DMS53 (cell line): ENCODE measurements at regions not wholly inside any gene's neighbourhood (a gene's known extent, or its start where the extent isn't known, plus 50 kb on each side); places are given as distances from the start of the nearest gene placed in this dataset.
"Not testable (repeated sequence)": the region's sequence is repeated elsewhere in the genome, so short reads cannot be mapped to it uniquely, and the experiment has no call there.

Experiments used
- DNase-seq: peaks from one replicate; lab custom pipeline; 2025; lab: John Stamatoyannopoulos, UW

DNA sequence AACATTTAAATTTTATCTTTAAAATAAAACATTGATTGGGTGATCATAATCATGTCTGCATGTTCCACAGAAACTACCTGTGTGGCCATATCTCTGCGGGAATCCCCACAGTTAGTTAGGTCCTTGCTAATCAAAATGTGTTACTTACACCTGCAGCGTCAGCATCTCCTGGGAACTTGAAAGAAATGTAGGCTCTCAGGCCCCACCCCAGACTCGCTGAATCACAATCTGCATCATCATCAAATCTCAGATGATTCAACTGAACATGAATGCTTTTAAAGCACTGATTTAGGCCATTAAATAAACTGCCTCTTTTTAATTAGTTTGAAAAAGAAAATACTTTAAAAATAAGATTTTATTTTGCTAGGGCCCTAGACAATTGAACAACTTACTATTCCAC, 577.8 kb downstream of the PYDC2 start:
- no peak for DNase-seq

DNA sequence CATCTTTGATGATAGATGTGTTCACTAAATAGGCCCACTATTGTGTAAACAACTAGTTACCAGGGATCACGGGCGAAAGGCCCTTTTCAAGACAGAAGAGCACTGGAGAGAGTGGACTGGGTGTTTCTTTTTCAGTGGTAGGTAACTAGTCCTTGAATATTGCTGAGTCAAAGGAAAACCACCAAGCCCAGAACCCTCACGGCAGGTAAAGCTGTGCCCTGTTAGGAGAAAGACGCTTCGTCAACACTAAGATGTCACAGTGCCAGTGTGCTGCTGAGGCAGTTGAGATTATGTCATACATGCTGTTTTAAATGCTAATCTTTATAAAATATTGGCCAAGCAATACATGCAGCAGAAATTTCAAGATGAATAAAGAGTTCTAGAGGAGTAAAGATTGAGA, 578.6 kb downstream of the PYDC2 start:
- peak; percentile 52 for DNase-seq

DNA sequence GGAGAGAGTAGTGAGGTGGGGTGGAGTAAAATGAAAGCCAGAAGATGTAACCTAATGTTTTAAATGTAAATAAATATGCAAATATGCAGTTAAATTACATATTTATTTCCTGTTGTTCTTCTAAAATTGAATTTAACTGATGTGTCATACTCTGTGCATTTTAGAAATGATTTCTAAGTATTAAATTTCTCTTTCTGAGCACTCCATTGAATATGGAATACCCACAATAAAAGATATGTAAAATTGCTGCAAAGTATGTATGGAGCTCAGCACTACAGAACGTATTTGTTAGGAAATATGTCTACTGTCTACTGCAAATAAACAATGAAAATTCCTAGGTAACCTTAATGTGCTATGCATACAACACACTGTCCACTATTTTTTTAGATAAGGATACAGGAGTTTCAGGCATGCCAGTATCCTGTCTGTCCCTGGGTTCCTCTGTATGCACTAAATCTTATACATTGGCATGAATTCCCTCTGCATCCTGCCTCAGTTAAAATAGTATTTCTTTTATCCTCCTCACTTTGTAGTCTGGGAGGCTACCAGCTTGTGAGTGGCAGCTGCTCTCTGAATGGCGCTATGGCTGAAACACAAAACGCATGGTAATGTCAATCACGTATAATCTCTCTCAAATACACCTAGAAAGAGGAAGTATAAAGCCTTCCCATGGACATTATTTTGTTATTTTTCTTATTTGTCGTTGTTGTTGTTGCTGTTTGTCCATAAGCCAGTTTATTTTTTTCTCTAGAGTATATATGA, 579.5 kb downstream of the PYDC2 start:
- DNase-seq = no peak

DNA sequence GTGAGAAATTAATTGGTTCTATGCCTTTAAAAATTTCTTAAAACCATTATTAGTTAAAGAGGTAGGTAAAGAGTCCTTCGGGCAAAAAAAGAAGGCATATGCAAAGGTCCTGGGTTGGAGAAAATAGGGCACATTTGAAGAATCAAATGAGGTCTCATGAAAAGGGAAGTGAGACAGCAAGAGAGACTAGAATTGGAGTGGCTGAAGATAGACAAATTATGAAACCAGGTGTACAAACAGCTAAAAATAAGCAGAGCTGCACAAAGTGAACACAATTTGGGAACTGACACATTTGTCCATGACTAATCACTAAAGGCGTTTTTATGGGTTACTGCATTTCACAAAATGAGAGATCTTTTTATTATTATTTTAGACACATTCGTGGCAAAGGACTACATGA, 581.2 kb downstream of the PYDC2 start:
- DNase-seq = no peak

DNA sequence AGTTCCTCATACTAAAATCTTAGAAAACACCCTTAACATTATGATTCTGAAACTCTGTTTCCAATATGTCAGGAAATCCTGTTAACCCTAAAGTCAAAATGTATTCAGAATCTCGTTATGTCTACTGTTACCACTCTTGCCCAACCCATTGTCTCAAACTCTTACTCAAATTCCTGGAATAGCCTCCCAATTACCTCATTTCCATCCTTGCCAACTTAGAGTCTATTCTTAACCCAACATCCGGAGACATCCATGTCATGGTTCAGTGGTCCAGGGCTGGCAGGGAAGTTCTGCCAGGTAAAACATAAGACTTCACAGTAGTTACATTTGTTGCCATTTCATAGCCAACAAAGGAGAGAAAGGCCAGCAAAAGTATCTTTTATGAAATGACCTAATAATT, 593.9 kb downstream of the PYDC2 start:
- DNase-seq = no peak

DNA sequence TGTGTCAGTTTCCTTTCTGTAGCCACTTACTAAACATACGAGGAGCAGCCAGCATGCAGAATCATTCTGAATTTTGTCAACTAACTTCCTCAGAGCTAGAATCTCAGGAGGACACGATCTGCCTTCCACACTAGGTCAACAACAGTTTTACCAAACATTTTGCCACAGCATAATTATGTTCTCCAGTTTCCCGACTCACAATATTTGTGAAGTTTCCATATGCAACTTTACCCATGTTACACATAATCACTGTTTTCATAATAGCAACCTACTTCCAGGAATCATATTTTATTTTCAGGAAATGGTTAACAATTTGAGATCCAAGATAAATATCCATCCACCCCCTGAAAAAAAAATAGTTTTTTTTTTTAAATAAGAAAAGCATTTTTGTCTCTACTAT, 595.0 kb downstream of the PYDC2 start:
- no peak for DNase-seq

DNA sequence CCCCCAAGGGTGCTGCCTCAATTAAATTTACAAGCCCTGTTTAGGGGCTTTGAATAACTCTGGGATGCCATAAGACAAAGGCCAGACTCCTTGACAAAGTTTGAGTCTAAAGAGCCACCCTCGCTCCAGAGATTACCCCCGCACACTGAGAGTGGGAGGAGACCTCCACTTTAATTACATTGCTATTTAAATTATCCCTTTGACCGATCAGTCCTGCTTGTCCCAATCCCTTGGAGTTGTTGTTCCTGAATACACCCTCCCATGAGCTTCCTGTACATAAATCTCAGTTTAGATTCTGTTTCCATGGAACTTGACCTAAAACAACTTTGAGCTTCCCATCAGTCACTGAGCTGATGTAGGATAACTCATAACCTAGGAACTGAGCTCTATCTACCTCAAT, 596.3 kb downstream of the PYDC2 start:
- peak; percentile 4 for DNase-seq

DNA sequence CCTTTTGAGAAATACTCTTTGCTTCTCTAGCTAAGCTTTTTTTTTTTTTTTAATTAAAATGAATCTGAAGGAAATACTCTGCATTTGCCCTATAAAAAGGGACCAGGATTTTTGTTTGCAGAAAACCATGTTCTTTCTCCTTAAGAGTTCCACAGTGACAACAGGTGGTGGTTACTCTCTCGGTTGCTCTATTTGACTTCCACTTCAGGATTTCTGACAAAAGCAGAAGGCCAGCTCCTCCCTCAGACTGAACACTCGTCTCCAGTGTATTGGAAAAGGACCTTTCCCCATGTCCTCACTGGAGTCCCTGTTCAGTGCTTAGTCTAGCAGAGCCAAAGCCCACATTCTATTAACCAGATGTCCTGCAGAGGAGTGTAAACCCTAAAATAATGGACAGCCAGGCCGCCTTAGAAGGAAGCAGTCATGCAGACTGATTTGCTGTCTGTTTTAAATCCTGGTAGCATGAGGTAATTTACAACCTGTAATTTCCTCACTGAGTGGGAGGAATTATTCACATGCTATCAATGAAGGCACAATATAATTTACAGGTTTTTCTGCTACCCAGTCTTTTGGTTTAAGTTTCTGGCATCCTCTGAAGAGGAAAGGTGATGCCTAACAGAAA, 599.3 kb downstream of the PYDC2 start:
- peak; percentile 93 for DNase-seq

DNA sequence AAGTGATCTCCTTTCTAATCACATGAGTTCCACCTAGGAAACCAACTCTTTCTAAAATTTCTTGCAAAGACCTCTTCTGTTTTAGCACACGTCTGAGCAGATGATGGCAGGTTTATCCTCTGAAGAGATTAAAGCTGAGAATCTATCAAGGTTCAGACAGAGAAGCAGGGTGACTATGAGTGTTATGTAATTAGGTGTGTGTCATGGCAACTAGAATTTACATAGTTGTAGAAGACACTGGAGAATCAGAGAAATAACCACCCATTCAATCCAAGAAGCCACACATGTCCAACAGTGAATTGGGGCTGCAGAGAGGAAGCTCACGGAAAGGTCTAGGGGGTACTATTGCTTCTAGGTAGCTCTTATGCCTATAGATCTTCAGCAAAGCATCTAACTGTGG, 600.5 kb downstream of the PYDC2 start:
- DNase-seq = peak; percentile 44

DNA sequence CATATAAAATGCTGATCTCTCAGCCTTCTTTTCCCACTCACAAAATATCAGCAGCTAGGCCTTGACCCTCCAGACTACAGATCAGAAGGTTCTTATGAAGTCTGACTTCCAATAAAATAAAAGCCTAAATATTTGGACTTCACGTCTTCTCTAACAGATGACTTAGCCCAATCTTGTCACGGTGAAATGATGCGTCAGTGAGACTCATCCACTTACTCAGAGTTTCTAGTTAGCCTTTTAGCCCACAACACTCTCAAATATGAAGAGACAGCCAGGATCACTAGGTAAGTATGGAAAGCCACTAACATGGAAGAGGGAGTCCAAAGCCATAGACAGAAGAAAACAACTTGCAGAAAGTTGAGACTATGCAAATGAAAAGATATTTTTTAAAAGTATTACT, 601.2 kb downstream of the PYDC2 start:
- no peak for DNase-seq

DNA sequence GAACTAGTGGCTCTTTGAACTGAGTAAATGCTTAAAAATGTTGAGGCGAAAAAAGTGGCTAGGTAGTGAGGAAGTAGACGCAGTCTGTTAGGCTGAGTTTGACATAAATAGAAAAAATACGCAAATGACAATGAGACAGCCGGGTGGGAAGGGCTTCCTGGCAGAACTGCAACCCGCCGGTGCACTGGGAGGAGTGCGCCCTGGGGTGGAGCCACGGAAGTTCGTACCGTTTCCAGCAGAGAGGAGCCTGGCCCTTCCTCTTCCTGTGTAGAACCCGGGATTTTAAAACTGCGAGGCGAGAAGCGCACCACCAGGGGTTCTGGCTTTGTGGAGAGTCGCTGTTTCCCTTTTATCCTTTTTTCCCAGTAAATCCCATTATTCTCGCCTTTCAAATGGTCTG, 602.6 kb downstream of the PYDC2 start:
- no peak for DNase-seq

DNA sequence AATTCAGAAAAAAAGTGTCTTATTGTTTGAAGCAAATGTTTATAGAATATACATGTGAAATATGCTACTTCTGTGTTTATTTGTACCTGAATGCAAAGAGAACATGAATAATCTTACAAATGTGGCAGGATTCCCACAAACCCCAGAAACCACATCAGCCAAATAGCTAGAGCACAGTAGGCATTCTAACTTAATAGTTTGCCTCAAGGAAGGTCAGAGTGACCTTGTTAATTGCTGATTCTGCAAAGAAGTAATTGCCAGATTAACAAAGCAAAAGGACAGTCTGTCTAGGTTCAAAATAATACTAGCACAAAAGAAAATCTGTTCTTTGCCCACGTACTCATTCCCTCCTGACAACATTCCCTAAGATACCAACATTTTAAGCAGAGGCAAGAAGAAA, 604.0 kb downstream of the PYDC2 start:
- no peak for DNase-seq

DNA sequence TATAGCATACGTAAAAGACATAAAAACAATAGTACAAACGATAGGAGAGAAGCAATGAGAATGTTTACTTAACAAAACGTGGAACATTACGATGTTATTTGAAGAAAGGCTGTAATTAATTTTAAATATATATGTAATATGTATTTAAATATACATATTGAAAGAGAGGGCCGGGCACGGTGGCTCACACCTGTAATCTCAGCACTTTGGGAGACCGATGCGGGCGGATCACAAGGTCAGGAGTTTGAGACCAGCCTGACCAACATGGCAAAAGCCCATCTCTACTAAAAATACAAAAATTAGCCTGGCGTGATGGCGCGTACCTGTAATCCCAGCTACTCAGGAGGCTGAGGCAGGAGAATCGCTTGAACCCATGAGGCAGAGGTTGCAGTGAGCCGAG, 605.3 kb downstream of the PYDC2 start:
- not testable (repeated sequence) for DNase-seq

DNA sequence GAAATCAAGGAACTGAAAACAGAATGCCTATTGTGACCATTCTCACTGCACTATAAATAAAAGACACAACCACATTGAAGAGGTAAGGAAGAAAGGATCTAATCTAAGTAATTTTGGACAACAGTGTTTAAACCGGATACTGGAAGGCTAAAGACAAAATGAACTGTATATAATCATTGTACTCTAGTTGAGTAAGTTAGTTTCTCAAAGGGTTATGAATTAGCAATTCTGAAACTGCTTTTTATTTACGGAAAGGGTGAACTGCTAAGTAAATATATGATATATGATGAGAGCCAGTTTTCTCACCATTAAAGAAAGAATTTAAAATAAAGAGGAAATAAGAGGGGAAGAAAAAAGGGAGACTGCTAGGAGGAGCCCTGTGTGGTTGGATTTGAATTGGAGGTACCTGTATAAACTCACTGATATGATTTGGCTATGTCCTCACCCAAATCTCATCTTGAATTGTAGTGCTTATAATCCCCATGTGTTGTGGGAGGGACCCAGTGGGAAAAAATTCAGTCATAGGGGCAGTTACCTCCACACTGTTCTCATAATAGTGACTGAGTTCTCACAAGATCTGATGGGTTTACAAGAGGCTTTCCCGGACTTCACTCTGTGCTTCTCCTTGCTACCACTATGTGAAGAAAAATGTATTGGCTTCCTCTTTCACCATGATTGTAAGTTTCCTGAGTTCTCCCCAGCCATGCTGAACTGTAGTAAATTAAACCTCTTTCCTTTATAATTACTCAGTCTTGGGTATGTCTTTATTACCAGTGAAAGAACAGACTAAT, 607.7 kb downstream of the PYDC2 start:
- no peak for DNase-seq

DNA sequence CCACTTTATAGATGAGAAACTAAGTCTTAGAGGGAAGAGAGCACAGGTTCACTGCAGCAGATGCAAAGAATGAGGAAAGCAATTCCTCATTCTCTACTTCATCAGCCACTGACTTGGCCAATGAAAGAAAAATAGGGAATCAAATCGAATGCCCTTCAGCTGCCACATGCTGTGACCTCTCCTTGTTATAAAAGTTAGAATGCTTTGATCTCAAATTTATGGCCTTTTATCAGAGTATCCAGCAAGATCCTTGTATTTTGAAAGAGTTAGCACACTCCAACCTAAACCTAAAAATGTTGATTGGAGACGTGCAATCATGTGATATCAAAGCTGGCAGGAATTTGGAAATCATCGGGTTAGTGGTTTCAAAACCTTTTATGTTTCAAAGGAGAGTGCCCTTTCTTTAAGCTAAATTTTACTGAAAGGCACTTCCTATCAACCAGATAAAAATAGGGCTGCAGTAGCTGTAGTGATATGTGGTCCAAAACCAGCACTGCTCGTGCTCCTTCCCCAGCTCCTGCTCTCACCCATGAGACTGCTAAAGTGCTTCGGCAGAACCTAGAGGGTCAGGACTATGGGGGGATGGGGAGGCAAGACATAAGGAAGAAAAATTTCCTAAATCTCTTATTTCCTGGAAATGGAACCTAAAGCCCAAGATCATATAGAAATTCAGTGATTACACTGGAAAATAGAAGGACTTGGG, 617.0 kb downstream of the PYDC2 start:
- no peak for DNase-seq

DNA sequence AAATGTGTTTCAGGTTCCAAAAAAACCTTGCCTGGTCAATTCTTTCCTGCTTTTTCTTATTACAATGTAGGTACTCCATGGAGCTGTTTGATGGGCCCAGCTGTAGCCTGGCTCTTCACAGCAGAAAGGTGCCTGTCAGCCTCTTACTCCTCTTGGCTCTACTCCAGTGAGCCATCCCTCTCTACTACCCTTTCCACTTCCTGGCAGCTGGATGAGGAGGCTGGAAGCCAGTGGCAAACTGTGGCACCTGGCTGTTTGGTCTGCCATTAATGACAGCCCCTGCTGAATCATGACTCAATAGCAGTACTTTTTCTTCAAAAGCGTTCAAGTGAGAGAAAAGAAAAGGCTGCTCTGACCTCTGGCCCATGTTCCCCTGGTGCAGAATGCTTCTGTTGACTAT, 618.1 kb downstream of the PYDC2 start:
- peak; percentile 87 for DNase-seq

DNA sequence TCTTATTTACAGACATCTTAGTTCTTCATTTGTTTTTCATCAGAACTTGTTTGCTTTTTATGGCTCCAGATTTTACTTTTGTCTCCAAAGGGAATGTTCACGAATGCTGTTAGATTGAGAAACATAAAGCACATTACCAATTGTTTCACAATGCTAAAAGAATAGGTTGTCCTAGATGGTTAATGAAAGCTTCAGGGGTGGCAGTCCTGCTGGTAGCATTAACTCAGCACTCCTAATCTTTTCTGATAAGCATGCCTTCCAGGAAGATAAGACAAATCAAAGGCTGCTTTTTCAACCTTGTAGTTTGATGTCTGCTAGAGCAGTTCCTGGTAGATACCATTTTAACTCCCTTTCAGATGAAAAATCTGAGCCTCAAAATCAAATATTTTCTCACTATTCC, 619.4 kb downstream of the PYDC2 start:
- DNase-seq = no peak

DNA sequence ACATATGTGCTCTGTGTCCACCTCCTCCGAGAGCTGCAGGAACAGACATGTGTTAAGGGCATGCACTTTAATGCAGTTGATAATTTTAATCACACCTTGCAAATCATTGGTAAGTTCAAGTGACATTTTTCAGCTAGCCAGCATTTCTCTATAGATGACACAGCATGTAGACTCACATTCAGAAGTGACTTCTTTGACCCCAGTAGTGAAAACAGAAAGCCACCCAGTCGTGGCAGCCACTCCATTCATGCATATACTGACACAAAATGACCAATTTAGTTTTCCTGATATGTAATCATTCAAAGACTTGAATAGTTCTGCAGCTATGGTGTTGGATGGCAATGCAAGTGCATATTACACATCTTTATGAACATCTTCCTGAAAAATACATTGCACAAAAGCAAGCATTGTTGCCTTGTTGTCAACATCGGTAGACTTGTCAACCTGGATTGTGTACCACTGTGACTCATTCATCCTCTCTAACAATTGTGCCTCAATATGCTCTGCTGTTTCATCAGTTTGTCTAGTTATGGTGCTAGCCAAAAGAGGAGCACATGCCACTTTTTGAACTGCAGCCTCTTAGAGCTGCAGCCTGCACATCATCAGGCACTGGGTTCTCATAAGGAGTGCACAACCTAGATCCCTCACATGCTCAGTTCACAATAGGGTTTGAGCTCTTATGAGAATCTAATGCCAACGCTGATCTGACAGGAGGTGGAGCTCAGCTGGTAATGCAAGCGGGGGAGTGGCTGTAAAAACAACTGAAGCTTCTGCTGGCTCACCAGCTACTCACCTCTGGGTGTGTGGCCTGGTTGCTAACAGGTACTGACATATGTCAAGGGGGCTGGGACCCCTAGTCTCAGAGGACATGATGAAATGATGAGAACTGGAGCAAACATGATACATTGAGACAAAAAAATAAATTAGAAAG, 622.0 kb downstream of the PYDC2 start:
- peak; percentile 50 for DNase-seq
